Upper lobe of left lung (tissue), 6 donors: ENCODE measurements at regions not wholly inside any gene's neighbourhood (a gene's known extent, or its start where the extent isn't known, plus 50 kb on each side); places are given as distances from the start of the nearest gene placed in this dataset.

Source experiments
- ATAC-seq, 2 donors: fragments of 200-7000 bp; cut with Tn5 transposase; one replicate each; pipeline ENCODE4 v1.9.1; 2022; ENCODE audit warnings: mild to moderate bottlenecking in 2 of 2, moderate library complexity in 2 of 2; ENCODE audit not compliant: low FRiP score in 2 of 2
- DNase-seq, 2 donors: peaks; one replicate each; pipeline ENCODE4 v3.0.0-alpha.2; 2019 to 2020
- H3K27ac ChIP-seq, 4 donors: fragments of 200-600 bp; sonication (generic); one replicate each; pipeline ENCODE4 v1.5.1; 2016 to 2019
- H3K27me3 ChIP-seq, 4 donors: fragments of 200-600 bp; sonication (generic); one replicate each; pipeline ENCODE4 v1.5.1; 2017 to 2019
- H3K36me3 ChIP-seq, 4 donors: fragments of 200-600 bp; sonication (generic); one replicate each; pipeline ENCODE4 v1.5.1; 2016 to 2019
- H3K4me1 ChIP-seq, 4 donors: fragments of 200-600 bp; sonication (generic); one replicate each; pipeline ENCODE4 v1.5.1; 2018 to 2019
- H3K4me3 ChIP-seq, 4 donors: fragments of 200-600 bp; sonication (generic); one replicate each; pipeline ENCODE4 v1.5.1; 2017 to 2019; ENCODE audit warnings: mild to moderate bottlenecking in 2 of 4, moderate library complexity in 1 of 4
- H3K9me3 ChIP-seq, 4 donors: fragments of 200-600 bp; sonication (generic); one replicate each; pipeline ENCODE4 v1.5.1; 2018 to 2019
- EP300 ChIP-seq, 4 donors: sonication (generic); formaldehyde crosslinking; IDR thresholded peaks; one replicate each; pipeline ENCODE4 v1.5.1; 2017; ENCODE audit warnings: antibody characterized with exemption in 4 of 4, control low read depth in 2 of 4
- POLR2A ChIP-seq, 4 donors: fragments of 450-650 bp; IDR thresholded peaks; one replicate each; pipeline ENCODE4 v1.5.1; 2016 to 2017; ENCODE audit warnings: antibody characterized with exemption in 4 of 4, mild to moderate bottlenecking in 2 of 4
- POLR2AphosphoS5 ChIP-seq, 2 donors: sonication (generic); formaldehyde crosslinking; IDR thresholded peaks; one replicate each; pipeline ENCODE4 v1.5.1; 2017; ENCODE audit warnings: antibody characterized with exemption in 2 of 2
- WGBS, 2 donors: methylation state at CpG; one replicate each; pipeline ENCODE4 v1.1.5; 2017 to 2018; 5-methylcytosine and 5-hydroxymethylcytosine counted together
- TF ChIP-seq, protein P1 (sequence below), 6 experiments: fragments of 450-650 bp in 4 of 6; fragments of 200-600 bp in 2 of 6; sonication (generic) in 2 of 6; IDR thresholded peaks; one replicate each; pipeline ENCODE4 v1.5.1; 2016 to 2019; ENCODE audit warnings: antibody characterized with exemption in 6 of 6
- donor health status: DM: no; HTN: no; CAD: no; lungs with moderate emphysema.
- donor health status: DM: no; HTN: yes; CAD: no; lungs with severe emphysema.

GRCh38 chr3:103810167-103810566, 1375.4 kb downstream of the ZPLD1 start:
- WGBS, 2 donors = 72 to 84% methylated on average over 2 of the region's 2 CpGs
- H3K4me3 ChIP-seq = no peak overlapping the region
- H3K27me3 ChIP-seq = no peaks in the 10 kb centered on the region
- H3K9me3 ChIP-seq = peaks cover 0 to 9% (median 2%) of the 10 kb centered on the region in 4 donors
- no peak overlapping the region for H3K27ac ChIP-seq
- TF ChIP-seq EP300 (IDR thresholded peaks at IDR 0.05) (no peak), POLR2AphosphoS5 (IDR thresholded peaks at IDR 0.05) (no peak), POLR2A (IDR thresholded peaks at IDR 0.05) (no peak)
- TF ChIP-seq, protein P1, sequence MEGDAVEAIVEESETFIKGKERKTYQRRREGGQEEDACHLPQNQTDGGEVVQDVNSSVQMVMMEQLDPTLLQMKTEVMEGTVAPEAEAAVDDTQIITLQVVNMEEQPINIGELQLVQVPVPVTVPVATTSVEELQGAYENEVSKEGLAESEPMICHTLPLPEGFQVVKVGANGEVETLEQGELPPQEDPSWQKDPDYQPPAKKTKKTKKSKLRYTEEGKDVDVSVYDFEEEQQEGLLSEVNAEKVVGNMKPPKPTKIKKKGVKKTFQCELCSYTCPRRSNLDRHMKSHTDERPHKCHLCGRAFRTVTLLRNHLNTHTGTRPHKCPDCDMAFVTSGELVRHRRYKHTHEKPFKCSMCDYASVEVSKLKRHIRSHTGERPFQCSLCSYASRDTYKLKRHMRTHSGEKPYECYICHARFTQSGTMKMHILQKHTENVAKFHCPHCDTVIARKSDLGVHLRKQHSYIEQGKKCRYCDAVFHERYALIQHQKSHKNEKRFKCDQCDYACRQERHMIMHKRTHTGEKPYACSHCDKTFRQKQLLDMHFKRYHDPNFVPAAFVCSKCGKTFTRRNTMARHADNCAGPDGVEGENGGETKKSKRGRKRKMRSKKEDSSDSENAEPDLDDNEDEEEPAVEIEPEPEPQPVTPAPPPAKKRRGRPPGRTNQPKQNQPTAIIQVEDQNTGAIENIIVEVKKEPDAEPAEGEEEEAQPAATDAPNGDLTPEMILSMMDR (IDR thresholded peaks at IDR 0.05) = no peak
- H3K36me3 ChIP-seq = no peaks in the 10 kb centered on the region
- DNase-seq (no peak), ATAC-seq (no peak)
- no peaks in the 10 kb centered on the region for H3K4me1 ChIP-seq

DNA sequence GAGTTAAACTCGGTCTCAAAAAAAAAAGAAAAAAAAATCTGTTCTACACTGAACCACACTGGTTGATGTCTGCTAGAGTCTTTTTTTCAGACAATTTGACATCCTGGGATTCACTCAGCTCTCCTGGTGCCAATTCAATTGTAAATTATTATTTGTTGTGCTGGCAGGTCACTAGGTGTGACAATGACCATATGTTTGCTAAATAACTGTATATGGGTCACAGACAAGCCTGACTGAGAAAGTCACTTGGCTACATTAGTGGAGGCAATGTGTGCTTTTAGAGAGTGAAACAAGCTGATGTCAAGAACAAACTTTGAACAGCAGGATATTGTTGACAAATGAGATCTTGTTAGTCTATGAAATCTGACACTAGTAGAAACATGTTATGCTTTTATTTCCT, 1379.1 kb downstream of the ZPLD1 start:
- DNase-seq (no peak), ATAC-seq (no peak)
- Histone ChIP-seq H3K27ac (no peak overlapping the region), H3K36me3 (no peaks in the 10 kb centered on the region), H3K9me3 (peaks cover 0 to 4% (median 0%) of the 10 kb centered on the region in 4 donors), H3K4me3 (no peak overlapping the region), H3K27me3 (no peaks in the 10 kb centered on the region), H3K4me1 (no peaks in the 10 kb centered on the region)
- WGBS, 2 donors = 82 to 92% methylated on average over 1 of the region's 1 CpG
- TF ChIP-seq POLR2AphosphoS5 (IDR thresholded peaks at IDR 0.05) (no peak), POLR2A (IDR thresholded peaks at IDR 0.05) (no peak), EP300 (IDR thresholded peaks at IDR 0.05) (no peak)
- TF ChIP-seq, protein P1 (IDR thresholded peaks at IDR 0.05) = no peak

DNA sequence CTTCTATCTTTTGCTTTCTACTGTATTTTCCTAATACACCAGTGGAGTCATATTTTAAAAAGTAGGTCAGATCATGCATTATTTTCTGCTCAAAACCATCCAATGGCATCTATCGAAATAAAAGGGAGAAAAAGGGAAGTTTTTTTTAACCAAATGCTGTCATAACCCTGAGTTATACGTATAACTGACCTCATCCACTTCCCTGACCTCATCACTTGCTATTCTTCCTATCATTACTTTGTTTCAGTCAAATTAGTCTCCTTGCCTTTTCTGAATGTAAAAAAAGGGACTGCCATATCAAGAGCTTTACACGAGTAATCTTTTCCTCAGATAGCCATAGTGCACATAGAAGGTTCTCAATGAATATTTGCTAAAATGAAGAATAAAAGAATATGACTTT, 1383.6 kb downstream of the ZPLD1 start:
- WGBS, 2 donors = 74 to 76% methylated on average over 3 of the region's 3 CpGs
- TF ChIP-seq POLR2AphosphoS5 (IDR thresholded peaks at IDR 0.05) = no peak
- no peak for TF ChIP-seq POLR2A (IDR thresholded peaks at IDR 0.05)
- TF ChIP-seq, protein P1 (IDR thresholded peaks at IDR 0.05) = no peak
- TF ChIP-seq EP300 (IDR thresholded peaks at IDR 0.05) = no peak
- no peak overlapping the region for H3K4me3 ChIP-seq
- no peak for ATAC-seq
- DNase-seq = no peak
- no peaks in the 10 kb centered on the region for H3K27me3 ChIP-seq
- no peaks in the 10 kb centered on the region for H3K4me1 ChIP-seq
- no peaks in the 10 kb centered on the region for H3K9me3 ChIP-seq
- H3K36me3 ChIP-seq = no peaks in the 10 kb centered on the region
- no peak overlapping the region for H3K27ac ChIP-seq

DNA sequence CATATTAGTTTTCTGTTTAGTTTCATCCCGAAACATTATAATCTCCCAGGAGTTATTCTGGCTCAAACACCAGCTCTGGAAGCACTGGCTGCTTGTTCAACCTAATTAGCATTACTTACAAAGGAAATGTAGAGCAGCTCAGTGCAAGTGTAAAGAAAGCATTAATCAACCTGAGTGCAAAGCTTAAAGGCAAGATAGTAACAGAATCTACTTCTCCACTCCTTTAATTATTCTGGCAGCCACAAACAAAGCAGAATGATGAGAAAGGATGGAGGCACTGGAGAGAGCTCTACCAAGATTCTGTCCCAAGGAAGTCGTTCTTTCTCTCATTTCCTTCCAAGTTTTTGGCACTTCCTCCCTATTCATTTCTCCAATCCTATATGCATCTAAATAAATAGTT, 1384.0 kb downstream of the ZPLD1 start:
- TF ChIP-seq EP300 (IDR thresholded peaks at IDR 0.05) (no peak), POLR2A (IDR thresholded peaks at IDR 0.05) (no peak), POLR2AphosphoS5 (IDR thresholded peaks at IDR 0.05) (no peak)
- TF ChIP-seq, protein P1 (IDR thresholded peaks at IDR 0.05) = no peak
- Histone ChIP-seq H3K4me1 (no peaks in the 10 kb centered on the region), H3K9me3 (no peaks in the 10 kb centered on the region), H3K4me3 (no peak overlapping the region), H3K36me3 (no peaks in the 10 kb centered on the region), H3K27me3 (no peaks in the 10 kb centered on the region), H3K27ac (no peak overlapping the region)
- DNase-seq = no peak
- no peak for ATAC-seq
- WGBS, 2 donors = 47 to 54% methylated on average over 2 of the region's 2 CpGs

- Histone ChIP-seq H3K27me3 (no peaks in the 10 kb centered on the region), H3K9me3 (no peaks in the 10 kb centered on the region), H3K27ac (no peak overlapping the region), H3K4me1 (no peaks in the 10 kb centered on the region), H3K36me3 (no peaks in the 10 kb centered on the region), H3K4me3 (no peak overlapping the region)
- no peak for TF ChIP-seq POLR2AphosphoS5 (IDR thresholded peaks at IDR 0.05)
- TF ChIP-seq, protein P1 (IDR thresholded peaks at IDR 0.05) = no peak
- TF ChIP-seq EP300 (IDR thresholded peaks at IDR 0.05) = no peak
- TF ChIP-seq POLR2A (IDR thresholded peaks at IDR 0.05) = no peak
- ATAC-seq (no peak), DNase-seq (no peak)
Observed at GRCh38 chr3:103825586-103825985, 1390.8 kb downstream of the ZPLD1 start.
